Endothelial cell (in vitro differentiated cells): ENCODE measurements at regions not wholly inside any gene's neighbourhood (a gene's known extent, or its start where the extent isn't known, plus 50 kb on each side); places are given as distances from the start of the nearest gene placed in this dataset.
"Not testable (repeated sequence)": the region's sequence is repeated elsewhere in the genome, so short reads cannot be mapped to it uniquely, and the experiment has no call there.

Experiments
- DNase-seq: peaks from one replicate; pipeline ENCODE4 v3.0.0; 2021; ENCODE audit warnings: low spot score
- H3K27ac Mint-ChIP-seq: one replicate; pipeline ENCODE4 v1.8.0; 2021; ENCODE audit warnings: mixed read lengths, inconsistent platforms; ENCODE audit not compliant: unreplicated experiment
- H3K27me3 Mint-ChIP-seq: one replicate; pipeline ENCODE4 v1.8.0; 2021; ENCODE audit warnings: mild to moderate bottlenecking, moderate library complexity, mixed read lengths, inconsistent platforms; ENCODE audit not compliant: unreplicated experiment
- H3K36me3 Mint-ChIP-seq: one replicate; pipeline ENCODE4 v1.8.0; 2021; ENCODE audit warnings: mild to moderate bottlenecking, low read depth, mixed read lengths, inconsistent platforms; ENCODE audit not compliant: unreplicated experiment
- H3K4me1 Mint-ChIP-seq: one replicate; pipeline ENCODE4 v1.8.0; 2021; ENCODE audit warnings: mild to moderate bottlenecking, mixed read lengths, inconsistent platforms; ENCODE audit not compliant: unreplicated experiment
- H3K4me3 Mint-ChIP-seq: one replicate; pipeline ENCODE4 v1.8.0; 2021; ENCODE audit warnings: mild to moderate bottlenecking, mixed read lengths, inconsistent platforms; ENCODE audit not compliant: unreplicated experiment
- H3K9me3 Mint-ChIP-seq: one replicate; pipeline ENCODE4 v1.8.0; 2021; ENCODE audit warnings: mixed read lengths, inconsistent platforms; ENCODE audit not compliant: unreplicated experiment
- CTCF ChIP-seq: fragments of 200-600 bp; sonication (generic); IDR thresholded peaks from one replicate; pipeline ENCODE4 v1.5.0; 2021; ENCODE audit warnings: antibody characterized with exemption; ENCODE audit not compliant: unreplicated experiment

- H3K27me3 Mint-ChIP-seq, result peaks cover 1% of the 10 kb centered on the region
- peak overlapping the region; percentile 97 for H3K27ac Mint-ChIP-seq
- H3K4me3 Mint-ChIP-seq, result no peak overlapping the region
- peaks cover 34% of the 10 kb centered on the region for H3K4me1 Mint-ChIP-seq
- H3K36me3 Mint-ChIP-seq, result peaks cover 14% of the 10 kb centered on the region
- no peak for TF ChIP-seq CTCF
- peak; percentile 10 for DNase-seq
- no peaks in the 10 kb centered on the region for H3K9me3 Mint-ChIP-seq
Observed at GRCh38 chr3:152595975-152596821, 238.7 kb upstream of the P2RY1 start.

- Mint-ChIP-seq H3K36me3 (peaks cover 14% of the 10 kb centered on the region), H3K4me1 (peaks cover 34% of the 10 kb centered on the region), H3K27ac (peak overlapping the region; percentile 97)
- H3K27me3 Mint-ChIP-seq, H3K4me3 Mint-ChIP-seq, DNase-seq, H3K9me3 Mint-ChIP-seq: not testable (repeated sequence)
Observed at GRCh38 chr3:152596832-152597231, 238.1 kb upstream of the P2RY1 start.

- H3K4me1 Mint-ChIP-seq, result peaks cover 2% of the 10 kb centered on the region
- no peak for TF ChIP-seq CTCF
- H3K27me3 Mint-ChIP-seq, result no peaks in the 10 kb centered on the region
- no peak overlapping the region for H3K27ac Mint-ChIP-seq
- peaks cover 3% of the 10 kb centered on the region for H3K36me3 Mint-ChIP-seq
- DNase-seq, result no peak
- H3K9me3 Mint-ChIP-seq, result no peaks in the 10 kb centered on the region
- no peak overlapping the region for H3K4me3 Mint-ChIP-seq
Observed at GRCh38 chr3:152606146-152606545, 228.8 kb upstream of the P2RY1 start.

- Mint-ChIP-seq H3K36me3 (peaks cover 3% of the 10 kb centered on the region), H3K4me3 (no peak overlapping the region), H3K4me1 (peaks cover 2% of the 10 kb centered on the region), H3K9me3 (no peaks in the 10 kb centered on the region), H3K27me3 (no peaks in the 10 kb centered on the region), H3K27ac (no peak overlapping the region)
- no peak for DNase-seq
- TF ChIP-seq CTCF, result no peak
Observed at GRCh38 chr3:152607179-152607578, 227.8 kb upstream of the P2RY1 start.

- H3K4me3 Mint-ChIP-seq, result no peak overlapping the region
- H3K9me3 Mint-ChIP-seq, result no peaks in the 10 kb centered on the region
- H3K27ac Mint-ChIP-seq, result no peak overlapping the region
Observed at GRCh38 chr3:152608696-152609594, 226.0 kb upstream of the P2RY1 start.

More at GRCh38 chr3:152608696-152609594, 226.0 kb upstream of the P2RY1 start:
- TF ChIP-seq CTCF, result no peak
- DNase-seq, result no peak
- Mint-ChIP-seq H3K4me1 (no peaks in the 10 kb centered on the region), H3K27me3 (no peaks in the 10 kb centered on the region), H3K36me3 (peaks cover 3% of the 10 kb centered on the region)
